Colonic mucosa (tissue), 4 donors: ENCODE measurements at regions not wholly inside any gene's neighbourhood (a gene's known extent, or its start where the extent isn't known, plus 50 kb on each side); places are given as distances from the start of the nearest gene placed in this dataset.

ENCODE experiments used
- DNase-seq: peaks from one replicate; pipeline ENCODE4 v3.0.0-alpha.2; 2020
- H3K27ac ChIP-seq: fragments of 200-600 bp; one replicate; pipeline ENCODE4 v1.8.0; 2021
- H3K27me3 ChIP-seq: fragments of 200-600 bp; one replicate; pipeline ENCODE4 v1.8.0; 2021
- H3K36me3 ChIP-seq: fragments of 200-600 bp; one replicate; pipeline ENCODE4 v1.8.0; 2021
- H3K4me1 ChIP-seq: fragments of 200-600 bp; one replicate; pipeline ENCODE4 v1.8.0; 2021; ENCODE audit warnings: mild to moderate bottlenecking
- H3K4me3 ChIP-seq: fragments of 200-600 bp; one replicate; pipeline ENCODE4 v1.8.0; 2021
- H3K9ac ChIP-seq, 2 donors: one replicate each; pipeline ENCODE4 v1.7.0; 2013; ENCODE audit warnings: control low read depth in 2 of 2, low read depth in 2 of 2, low read length in 2 of 2
- H3K9me3 ChIP-seq: fragments of 200-600 bp; one replicate; pipeline ENCODE4 v1.8.0; 2021
- intact Hi-C: fragments of 100-400 bp; cut with DNase I; formaldehyde crosslinking; loops from one replicate; pipeline ENCODE4 v1.14.1; 2022
- TF ChIP-seq, protein P1 (sequence below): fragments of 200-600 bp; IDR thresholded peaks from one replicate; pipeline ENCODE4 v1.8.0; 2022; ENCODE audit warnings: antibody characterized with exemption, mild to moderate bottlenecking
- donor health status: healthy.
- donor health status: DM: no; HTN: no; CAD: no.
- donor health status: DM: no; HTN: no; CAD: no.

DNA sequence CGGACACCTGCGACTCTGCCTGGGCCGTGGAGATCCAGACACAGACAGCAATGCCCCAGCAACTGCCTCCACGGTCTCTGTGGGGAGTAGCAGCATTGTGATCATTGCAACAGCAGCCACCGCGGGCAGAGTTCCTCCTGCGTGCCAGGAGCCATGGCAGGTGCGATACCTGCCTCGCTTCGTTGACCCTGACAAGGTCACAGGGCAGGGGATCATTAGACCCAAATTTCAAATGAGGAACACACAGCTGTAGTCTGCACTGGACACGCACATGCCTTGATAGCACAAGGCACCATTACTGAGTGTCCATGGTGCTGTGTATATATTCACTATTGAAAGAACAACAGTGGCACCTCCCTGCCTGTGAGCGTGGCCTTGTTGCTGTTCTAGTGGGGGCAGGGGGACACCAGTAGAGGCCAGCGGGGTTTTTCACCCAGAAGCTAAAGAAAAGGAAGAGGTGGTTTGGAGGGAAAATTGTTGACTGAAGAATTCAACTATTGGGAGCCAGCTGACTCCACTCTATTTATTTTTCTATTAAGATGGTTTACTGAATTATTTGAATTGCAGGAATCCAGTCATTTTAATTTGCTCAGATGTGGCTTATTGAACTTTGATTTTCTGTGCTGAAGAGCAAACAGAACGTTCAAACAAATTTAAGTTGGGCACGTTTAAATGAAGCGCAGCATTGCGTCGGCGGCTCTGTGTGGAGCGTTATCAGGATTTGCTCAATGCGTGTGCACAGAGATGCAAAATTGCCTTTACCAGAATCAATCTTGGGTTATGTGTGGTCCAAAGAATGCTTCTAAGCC, 60.2 kb upstream of the RPS6KA2 start:
- intact Hi-C loops: no loop called here

DNA sequence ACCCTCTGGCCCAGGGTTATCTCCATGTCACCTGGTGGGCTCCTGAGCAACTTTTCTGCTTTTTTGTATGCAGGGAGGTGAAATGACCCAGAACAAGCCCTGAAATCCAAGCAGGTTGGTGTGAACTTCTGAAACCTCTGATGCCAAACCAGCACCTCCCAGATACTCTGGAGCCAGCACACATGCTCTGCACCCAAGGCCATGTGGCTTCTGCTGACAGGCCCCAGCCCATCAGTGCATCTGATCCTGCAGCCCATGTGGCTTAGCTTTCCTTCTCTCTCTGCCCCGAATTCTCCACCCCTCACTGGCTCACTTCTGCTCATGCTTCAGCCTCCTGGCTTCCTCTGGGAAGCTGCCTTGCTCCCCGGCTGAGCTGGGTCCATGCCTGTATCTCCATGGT, 59.3 kb upstream of the RPS6KA2 start:
- no peak overlapping the region for H3K9ac ChIP-seq

More for the DNA sequence above, 60.2 kb upstream of the RPS6KA2 start:
- no peak for DNase-seq
- no peak overlapping the region for H3K9ac ChIP-seq
- H3K4me3 ChIP-seq: no peak overlapping the region
- TF ChIP-seq, protein P1, sequence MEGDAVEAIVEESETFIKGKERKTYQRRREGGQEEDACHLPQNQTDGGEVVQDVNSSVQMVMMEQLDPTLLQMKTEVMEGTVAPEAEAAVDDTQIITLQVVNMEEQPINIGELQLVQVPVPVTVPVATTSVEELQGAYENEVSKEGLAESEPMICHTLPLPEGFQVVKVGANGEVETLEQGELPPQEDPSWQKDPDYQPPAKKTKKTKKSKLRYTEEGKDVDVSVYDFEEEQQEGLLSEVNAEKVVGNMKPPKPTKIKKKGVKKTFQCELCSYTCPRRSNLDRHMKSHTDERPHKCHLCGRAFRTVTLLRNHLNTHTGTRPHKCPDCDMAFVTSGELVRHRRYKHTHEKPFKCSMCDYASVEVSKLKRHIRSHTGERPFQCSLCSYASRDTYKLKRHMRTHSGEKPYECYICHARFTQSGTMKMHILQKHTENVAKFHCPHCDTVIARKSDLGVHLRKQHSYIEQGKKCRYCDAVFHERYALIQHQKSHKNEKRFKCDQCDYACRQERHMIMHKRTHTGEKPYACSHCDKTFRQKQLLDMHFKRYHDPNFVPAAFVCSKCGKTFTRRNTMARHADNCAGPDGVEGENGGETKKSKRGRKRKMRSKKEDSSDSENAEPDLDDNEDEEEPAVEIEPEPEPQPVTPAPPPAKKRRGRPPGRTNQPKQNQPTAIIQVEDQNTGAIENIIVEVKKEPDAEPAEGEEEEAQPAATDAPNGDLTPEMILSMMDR: no peak
- H3K27me3 ChIP-seq: no peaks in the 10 kb centered on the region
- no peak overlapping the region for H3K27ac ChIP-seq
- no peaks in the 10 kb centered on the region for H3K9me3 ChIP-seq
- no peaks in the 10 kb centered on the region for H3K36me3 ChIP-seq
- no peaks in the 10 kb centered on the region for H3K4me1 ChIP-seq

DNA sequence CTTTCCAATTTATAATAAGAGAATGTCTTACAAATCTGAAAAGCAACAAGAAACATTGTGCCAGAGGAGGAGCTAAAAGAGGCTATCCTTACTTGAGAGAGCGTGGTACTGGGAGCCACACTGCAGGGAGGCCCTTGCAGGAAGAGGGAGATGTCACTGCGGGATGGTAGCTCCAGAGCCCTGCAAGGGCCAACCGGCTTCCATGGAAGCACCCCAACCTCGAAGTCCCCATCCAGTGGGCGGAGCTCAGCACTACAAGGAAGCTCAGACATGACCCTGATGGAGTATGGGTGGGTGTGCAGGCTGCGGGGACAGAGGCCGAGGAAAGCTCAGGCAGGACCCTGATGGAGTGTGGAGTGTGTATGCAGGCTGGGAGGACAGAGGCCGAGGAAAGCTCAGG, 57.8 kb upstream of the RPS6KA2 start:
- no peak overlapping the region for H3K27ac ChIP-seq
- H3K9me3 ChIP-seq: no peaks in the 10 kb centered on the region
- H3K36me3 ChIP-seq: no peaks in the 10 kb centered on the region
- H3K4me1 ChIP-seq: no peaks in the 10 kb centered on the region
- TF ChIP-seq, protein P1: no peak
- no peak overlapping the region for H3K9ac ChIP-seq
- no peak for DNase-seq
- intact Hi-C loops: no loop called here
- H3K4me3 ChIP-seq: no peak overlapping the region
- no peaks in the 10 kb centered on the region for H3K27me3 ChIP-seq

More for the DNA sequence above, 59.3 kb upstream of the RPS6KA2 start:
- H3K9me3 ChIP-seq: no peaks in the 10 kb centered on the region
- no peaks in the 10 kb centered on the region for H3K27me3 ChIP-seq
- H3K4me3 ChIP-seq: no peak overlapping the region
- H3K36me3 ChIP-seq: no peaks in the 10 kb centered on the region
- TF ChIP-seq, protein P1: no peak
- no peaks in the 10 kb centered on the region for H3K4me1 ChIP-seq
- intact Hi-C loops: no loop called here
- no peak for DNase-seq
- no peak overlapping the region for H3K27ac ChIP-seq

DNA sequence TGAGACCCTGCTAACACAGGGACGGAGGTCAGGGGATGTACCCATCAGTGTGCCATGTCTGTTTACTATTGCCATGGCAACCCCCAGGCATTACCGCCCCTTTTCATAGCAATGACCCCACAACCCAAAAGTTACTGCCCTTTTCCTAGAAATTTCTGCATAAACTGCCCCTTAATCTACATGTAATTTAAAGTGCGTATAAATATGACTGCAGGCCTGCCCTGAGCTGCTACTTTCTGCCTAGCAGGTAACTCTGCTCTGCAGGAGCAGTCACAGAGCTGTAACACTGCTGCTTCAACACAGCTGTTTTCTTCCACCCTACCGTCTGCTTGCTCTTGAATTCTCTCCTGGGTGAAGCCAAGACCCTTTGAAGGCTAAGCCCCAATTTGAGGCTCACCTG, 57.1 kb upstream of the RPS6KA2 start:
- Histone ChIP-seq H3K4me3 (no peak overlapping the region), H3K27me3 (no peaks in the 10 kb centered on the region), H3K9ac (no peak overlapping the region), H3K36me3 (no peaks in the 10 kb centered on the region), H3K4me1 (no peaks in the 10 kb centered on the region), H3K27ac (no peak overlapping the region), H3K9me3 (no peaks in the 10 kb centered on the region)
- TF ChIP-seq, protein P1: no peak
- DNase-seq: no peak
- intact Hi-C loops: no loop called here

DNA sequence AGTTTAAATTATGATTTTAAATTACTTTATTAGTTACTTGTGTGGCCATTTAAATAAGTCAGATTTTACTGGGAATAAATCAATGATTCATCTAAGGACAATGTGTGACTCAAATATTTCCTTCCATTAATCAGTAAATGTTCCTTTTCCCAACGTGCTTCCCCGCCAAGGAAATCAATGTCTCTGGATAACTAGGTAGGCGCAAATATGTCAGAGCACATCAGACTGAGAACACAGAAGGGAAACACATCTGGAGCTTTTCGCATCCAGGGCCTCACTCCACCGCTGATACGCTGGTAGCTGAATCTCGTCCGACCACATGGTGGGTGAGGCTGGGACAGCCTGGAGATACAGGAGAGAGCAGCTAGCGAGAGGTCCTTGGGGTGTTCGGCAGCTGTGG, 56.4 kb upstream of the RPS6KA2 start:
- Histone ChIP-seq H3K27me3 (no peaks in the 10 kb centered on the region), H3K4me1 (no peaks in the 10 kb centered on the region), H3K4me3 (no peak overlapping the region), H3K9me3 (no peaks in the 10 kb centered on the region), H3K36me3 (no peaks in the 10 kb centered on the region), H3K27ac (no peak overlapping the region), H3K9ac (no peak overlapping the region)
- TF ChIP-seq, protein P1: no peak
- intact Hi-C loops: no loop called here
- DNase-seq: no peak
